Stimulated activated CD8-positive, alpha-beta memory T cell treated with anti-CD3 and anti-CD28 coated beads, Interleukin-4, amount 100 ng/mL, for 24 hours (primary cell): ENCODE measurements at regions not wholly inside any gene's neighbourhood (a gene's known extent, or its start where the extent isn't known, plus 50 kb on each side); places are given as distances from the start of the nearest gene placed in this dataset.

Source experiments
- DNase-seq: peaks from one replicate; pipeline ENCODE4 v3.0.0-alpha.2; 2020; ENCODE audit warnings: low read depth

DNA sequence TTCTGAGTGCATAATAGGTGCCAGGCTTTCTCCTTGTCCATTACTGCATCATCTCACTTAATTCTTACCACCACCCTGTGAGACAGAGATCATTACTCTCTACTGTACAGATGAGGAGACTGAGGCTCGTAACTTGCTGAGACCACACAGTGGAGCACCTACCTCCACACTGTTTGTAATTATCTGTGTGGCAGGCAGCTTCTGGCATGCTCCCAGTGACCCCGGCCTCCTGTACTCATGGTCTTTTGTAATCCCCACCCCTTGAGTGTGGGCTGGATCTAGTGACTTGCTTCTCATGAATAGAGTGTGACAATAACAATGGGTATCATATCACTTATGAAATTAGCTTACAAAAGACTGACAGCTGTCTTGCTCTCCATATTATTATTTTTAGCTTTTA is 407.3 kb downstream of the MATN1 start:
- DNase-seq = no peak

DNA sequence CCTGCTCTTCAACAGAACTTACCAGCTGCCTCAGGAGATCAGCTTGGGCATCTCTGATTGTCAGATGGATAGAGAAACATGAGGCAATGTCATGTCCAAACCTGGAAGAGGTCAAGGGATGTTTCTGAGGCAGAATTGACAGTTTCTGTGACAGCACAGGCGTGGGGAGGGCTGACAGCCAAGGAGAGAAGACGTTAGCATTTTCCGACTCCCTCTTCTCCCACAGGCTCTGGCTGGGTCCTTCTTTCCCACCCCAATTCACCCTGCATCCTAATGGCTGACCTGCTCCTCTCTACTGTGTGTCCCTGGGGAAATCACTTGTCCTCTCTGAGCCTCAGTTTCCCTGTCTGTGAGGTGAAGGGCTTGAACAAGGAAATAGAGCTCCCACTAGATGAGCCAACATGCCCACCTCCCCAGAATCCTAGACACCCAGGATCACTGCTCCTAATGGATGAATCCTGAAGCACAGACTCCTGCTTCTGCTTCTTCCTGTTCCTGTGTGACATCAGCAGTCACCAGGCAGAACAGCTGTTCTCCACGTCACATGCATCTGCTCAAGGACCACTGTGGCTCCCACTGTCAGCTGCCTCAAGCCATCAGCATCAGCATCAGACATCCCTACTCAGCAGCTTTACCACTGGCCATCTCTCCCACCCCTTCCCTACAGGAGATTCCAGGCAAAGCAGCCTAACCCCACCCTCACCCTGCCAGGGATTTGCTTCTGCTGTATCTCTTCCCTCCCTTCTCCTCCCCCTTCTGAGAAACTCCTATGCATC is 408.0 kb downstream of the MATN1 start:
- DNase-seq = no peak

DNA sequence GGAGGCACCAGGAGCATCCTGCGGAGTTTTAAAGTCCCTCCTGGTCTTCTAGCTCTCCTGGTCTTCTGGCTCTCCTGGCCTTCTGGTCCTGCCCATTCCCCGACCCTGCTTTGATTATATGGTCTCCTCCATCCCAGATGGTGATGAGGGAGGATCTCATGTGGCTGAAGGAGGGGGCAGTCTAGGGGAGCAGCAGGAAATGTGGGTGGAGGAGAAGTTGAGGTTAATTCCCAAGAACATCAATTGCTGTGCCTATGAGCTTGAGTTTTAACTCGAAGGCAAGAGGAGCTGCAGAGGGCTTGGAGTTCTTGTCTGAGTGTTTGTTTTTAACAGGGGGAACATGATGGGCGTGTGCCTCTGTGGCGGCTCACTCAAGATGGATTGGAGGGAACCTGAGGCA is 408.8 kb downstream of the MATN1 start:
- DNase-seq = no peak

DNA sequence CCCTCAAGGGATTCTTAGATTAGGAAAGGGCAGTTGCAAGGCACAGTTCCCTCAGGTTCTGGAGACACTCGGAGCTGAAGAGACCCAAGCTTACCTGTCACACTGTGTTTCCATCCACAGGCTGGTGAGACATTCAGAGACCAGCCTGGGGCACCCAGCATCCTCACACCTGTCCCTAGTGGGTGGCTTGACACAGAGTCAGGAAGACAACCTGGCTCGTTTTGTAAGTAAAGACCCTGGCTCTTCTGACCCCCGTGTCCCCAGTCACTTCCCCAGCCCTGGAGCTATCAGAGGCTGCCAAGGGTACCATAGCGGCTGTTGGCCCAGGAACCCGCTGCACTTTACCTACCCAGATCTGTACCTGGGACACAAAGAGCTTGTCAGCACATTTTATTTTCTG is 409.8 kb downstream of the MATN1 start:
- DNase-seq = no peak

DNA sequence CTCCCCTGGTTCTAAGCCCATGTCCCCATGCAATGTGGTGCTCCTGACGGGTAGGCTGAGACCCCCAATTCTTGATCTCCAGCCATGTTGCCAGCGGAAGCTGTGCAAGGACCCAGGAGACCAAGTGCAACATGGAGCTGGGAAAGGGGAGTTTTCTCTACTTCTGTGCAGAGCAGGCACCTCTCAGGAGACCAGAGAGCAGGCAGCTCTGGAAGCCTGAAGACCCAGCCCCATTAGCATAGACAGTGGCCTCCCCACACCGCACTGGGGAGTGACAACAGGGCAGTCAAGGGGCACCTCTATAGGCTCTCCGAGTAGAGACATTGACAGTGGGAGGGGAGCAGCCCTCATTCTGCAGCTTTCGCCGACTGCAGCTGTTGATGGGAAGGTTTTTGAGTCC is 410.2 kb downstream of the MATN1 start:
- no peak for DNase-seq

DNA sequence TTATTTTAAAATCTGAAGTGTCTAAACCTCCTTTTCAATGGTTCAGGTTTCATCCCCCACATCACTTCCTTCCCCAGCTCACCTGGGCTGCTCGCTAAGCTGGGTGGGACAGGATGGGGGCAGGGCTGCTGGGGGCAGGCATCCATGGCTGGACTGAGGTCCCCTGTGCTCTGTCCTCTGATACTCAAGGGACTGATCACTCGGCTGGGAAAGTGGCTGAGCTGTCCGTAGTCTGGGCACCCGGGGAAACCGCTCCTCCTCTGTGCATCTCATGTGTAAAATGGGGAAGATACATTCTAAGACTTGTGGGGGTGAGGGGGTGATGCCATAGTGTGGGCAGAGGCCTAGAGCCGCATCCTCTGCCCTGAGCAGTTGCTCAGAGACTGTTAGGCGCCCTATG is 411.2 kb downstream of the MATN1 start:
- no peak for DNase-seq

DNA sequence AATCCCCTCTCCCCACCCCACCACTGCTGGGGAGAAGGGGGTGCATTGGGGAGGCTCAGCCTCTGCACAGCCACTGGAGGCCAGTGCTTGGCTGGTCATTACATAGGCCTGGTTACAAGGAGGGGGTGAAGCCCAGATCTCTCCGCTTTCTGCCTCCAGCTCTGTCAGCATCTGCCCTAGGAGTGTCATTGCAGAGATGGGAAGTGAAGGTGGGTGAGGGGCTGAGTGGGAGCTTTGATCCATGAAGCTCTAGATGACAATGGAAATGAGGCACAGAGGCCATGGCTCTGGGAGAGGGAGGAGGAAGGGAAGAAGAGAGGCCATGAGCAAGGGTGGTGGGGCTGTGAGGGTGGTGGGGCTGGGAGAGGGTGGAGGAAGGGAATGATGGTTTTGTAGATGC is 411.6 kb downstream of the MATN1 start:
- no peak for DNase-seq

DNA sequence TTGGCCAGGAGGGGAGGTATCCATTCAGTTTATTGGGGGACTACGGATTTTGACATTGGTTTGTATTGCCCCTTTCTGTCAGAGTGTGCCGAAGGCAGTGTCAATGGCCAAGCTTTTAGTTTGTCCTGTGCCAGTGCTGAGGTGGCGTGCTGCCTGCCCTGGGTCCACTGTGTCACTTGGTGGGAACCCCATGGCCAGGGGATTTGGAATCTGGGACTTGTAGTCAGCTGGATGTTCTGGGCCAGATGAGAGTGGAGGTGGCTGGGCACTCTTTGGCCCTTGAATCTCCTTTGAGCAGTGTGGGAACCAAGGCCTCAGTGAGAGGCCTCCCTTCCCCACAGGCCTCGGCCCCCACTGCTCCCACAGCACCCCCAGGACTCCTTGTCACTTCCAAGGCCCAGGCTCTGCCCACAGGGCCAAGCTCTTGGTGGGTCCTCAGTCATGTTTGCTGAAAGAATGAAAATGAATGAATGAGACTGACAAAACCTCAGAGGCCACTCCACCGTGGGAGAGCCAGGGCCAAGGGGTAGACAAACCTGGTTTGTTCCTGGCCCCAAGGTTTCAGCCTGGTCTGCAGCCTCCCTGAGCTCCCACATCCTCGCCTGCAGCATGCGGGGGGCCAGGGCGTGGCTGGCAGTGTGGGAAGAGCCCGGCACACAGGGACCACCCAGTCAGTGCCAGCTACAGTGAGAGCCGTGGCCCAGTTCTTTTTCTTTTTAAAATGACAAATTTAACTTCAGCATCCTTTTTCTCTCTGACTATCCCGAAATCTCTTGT is 412.2 kb downstream of the MATN1 start:
- no peak for DNase-seq

DNA sequence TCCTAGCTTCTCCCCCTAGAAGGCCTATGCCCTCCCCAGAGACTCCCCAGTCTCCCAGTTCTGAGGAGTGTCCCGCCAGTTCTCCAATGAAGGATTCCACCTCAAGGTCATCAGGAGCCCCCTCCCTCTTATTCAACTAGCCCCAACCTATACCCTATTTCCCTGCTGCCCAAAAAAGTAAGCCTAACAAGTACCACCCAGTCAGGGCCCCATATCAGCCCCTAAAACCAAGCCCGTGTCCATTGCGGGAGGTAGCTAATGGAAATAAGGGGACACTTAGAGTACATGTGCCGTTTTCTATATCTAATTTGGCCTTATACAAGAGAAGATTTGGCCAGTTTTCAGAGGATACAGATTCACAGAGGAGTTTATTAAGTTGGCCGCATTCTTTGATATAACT is 416.2 kb downstream of the MATN1 start:
- DNase-seq = no peak

DNA sequence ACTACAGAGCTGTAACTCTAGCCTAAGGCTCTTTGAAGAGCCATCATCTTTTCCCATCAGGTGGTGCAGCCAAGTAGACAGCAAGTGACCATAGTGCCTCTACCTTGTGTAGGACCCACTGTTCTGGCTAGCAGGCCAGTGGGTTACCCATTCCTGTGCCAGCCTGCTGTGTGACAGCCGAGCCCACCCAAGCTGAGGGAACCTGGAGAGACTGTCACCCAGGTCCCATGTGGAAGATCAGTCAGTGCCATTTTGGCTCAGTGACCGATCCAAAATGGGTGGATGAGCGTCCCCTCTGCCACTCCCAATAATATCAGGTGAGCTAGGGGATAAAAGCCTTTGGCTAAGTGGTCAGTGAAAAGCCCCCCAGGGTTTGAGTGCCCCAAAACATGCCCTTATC is 417.9 kb downstream of the MATN1 start:
- DNase-seq = no peak

DNA sequence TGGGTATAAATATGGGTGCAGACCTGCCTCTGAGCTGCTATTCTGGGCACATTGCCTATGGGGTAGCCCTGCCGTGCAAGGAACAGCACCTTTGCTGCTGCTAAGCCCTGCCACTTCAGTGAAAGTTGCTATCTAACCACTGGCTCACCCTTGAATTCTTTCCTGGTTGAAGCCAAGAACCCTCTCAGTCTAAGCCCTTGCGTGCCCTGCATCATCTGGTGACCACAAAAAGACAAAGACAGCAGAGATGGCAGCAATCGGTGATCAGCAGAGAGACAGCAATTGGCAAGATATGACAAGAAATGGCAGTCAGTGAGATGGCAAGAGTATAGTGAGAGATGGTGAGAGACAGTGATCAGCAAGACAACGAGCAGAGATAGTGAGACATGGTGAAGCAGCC is 418.3 kb downstream of the MATN1 start:
- no peak for DNase-seq

DNA sequence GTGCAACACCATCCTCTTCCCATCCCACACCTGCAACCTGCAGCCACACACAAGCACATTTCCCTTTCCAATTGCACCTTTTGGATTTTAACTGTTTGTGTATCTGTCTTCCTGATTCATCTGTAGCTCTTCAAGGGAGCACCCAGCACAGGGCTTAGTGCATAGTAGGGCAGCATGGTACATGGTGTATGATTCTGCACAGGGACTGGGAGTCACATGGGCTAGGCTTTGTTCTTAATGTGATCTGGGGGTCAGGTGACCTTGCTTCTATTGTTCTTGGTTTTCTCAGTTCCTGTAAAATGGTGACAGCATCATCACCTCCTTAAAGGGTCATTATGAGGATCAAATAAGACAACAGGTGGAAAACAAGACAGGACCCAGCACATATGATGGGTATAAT is 419.3 kb downstream of the MATN1 start:
- no peak for DNase-seq

DNA sequence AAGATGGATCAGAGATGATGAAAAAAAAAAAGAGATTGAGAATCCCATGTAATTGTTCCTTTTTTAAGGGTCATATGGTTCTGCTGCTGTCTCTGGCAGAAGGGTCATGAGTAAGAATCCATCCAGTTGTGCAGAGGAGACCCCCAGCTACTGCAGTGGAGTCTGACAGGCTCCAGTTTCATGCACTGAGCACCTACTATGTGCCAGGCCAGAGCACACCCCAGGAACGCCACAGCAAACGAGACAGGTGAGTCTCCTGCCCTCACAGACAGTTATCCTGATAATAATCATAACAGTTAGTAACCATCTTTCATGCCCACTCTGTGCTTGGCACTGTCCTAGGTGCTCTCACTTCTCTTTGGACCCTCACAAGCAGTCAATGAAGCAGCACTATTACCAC is 420.0 kb downstream of the MATN1 start:
- DNase-seq = no peak

DNA sequence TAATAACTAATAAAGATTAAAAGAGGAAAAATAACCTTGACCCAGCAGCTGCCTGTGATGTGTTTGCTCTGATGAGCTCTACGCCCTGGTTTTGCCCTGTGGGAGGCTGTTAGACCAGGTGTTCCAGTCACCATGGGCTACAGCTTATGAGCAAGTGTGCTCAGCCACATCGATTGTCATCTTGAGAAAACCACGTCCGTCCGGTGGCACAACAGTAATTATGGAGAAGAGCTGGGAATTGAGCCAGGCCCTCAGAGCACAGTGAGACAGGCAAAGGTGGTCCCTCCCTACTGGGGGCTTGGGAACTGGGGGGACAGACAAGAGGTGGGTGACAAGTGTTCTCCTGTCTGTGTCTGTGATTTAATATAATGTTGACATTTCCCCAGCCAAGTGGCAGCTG is 420.5 kb downstream of the MATN1 start:
- DNase-seq = no peak

DNA sequence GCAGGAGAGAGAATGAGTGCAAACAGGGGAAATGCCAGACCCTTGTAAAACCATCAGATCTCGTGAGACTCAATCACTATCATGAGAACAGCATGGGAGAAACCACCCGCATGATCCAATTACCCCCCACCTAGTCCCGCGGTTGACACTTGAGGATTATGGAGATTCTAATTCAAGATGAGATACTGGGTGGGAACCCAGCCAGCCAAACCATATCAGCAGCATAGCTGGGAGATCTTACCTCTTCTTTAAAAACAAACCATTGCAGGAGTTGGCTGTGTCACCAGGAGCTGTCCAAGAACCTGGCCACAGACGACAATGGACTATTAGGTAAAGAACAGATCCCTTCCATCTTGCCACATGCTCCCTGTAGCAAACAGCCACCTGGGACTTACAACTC is 422.7 kb downstream of the MATN1 start:
- no peak for DNase-seq

DNA sequence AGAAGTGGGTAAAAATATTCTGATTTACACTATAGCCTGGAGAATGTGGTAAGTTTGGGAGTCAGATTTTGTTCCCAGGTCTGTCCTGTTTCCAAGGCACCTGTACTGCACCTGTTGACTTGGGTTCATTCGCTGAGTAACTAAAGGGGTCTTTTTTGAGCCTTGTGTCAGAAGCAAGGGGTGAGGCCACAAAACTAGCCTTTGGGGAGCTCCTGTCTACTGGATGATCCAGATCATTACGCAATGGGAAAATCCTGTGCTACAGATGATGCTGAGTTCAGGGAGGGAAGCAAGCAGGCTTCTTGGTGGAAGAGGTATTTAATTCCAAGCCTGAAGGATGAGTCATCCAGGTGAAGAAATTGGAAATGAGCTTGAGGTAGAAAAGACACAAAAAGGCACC is 424.0 kb downstream of the MATN1 start:
- DNase-seq = no peak

DNA sequence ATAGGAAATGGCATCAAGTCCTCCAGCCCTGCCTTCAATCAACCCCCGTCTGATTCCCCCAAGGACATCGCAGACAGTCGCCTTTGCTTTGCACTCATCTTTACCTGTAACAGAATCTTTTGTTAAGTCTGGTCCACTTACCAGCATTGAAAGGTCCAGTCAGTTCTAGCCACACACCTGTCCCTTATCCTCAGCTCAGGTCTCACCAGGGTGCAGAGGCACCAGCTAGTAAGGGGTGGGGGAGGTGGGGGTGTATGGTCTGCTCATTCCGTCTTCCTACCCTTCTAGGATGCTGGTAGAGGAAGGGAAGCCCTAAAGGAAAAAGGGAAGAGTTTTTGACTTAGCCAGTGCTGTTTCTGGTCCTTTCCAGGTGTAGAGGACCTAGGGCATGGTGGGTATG is 427.7 kb downstream of the MATN1 start:
- DNase-seq = no peak

DNA sequence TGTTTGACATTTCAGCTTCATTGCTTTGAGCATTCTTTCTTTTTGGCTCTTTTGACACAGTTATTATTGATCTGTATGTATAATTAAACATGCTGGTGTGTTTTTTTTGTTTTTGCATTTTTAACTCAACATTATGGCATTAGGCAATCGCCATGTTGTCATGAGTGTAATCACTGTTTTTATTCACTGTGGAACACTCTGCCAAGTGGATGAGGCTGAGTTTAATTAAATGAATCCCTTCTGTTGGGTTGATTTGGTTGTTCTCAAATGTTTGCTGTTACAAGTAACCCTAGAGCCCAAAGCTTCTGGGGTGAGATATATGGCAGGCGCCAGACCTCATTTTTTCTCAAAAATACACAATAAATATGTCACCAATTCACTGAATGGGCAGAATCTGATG is 428.1 kb downstream of the MATN1 start:
- DNase-seq = no peak

DNA sequence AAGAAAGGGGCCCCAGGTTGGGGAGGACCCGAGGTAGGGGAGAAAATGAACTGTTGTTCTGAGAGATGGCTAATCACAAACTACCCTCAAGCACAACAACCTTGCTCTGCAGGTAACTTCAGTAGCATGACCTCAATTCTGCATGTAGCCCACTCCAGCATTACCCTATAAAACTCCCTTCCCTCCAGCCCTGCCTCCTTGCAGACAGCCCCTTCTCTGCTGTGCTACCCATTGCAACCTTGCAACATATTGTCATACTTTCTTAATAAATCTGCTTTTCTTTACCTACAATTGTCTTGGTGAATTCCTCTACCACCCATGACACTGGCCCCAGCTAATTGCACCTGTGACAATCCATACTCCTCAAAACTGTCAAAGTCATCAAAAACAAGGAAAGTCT is 428.9 kb downstream of the MATN1 start:
- no peak for DNase-seq

DNA sequence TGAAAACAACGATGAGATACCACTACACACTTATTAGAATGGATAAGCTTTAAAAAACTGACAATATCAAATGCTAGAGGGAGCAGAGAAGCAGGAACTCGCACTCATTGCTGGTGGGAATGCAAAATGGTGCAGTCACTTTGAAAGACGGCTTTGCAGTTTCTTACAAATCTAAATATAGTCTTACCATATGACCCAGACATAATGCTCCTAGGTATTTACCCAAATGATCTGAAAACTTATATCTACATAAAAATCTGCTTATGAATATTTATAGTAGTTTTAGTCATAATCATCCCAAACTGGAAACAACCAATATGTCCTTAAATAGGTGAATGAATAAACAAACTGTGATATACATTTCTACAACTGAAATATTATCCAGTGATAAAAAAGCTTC is 430.9 kb downstream of the MATN1 start:
- no peak for DNase-seq

DNA sequence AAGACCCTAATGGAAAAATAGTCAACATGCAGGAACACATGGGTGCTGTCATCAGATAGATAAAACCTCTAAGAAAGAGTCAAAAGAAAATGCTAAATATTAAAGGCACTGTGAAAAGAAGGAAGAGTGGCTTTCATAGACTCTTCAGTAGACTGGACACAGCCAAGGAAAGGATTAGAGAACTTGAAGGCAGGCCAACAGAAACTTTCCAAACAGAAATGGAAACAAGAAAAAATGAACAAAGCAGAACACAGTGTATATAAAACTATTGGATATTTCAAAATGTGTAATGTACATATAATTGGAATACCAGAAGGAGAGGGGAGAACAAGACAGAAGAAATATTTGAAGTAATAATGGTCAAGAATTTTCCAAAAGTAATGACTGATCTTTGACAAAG is 431.9 kb downstream of the MATN1 start:
- DNase-seq = no peak

DNA sequence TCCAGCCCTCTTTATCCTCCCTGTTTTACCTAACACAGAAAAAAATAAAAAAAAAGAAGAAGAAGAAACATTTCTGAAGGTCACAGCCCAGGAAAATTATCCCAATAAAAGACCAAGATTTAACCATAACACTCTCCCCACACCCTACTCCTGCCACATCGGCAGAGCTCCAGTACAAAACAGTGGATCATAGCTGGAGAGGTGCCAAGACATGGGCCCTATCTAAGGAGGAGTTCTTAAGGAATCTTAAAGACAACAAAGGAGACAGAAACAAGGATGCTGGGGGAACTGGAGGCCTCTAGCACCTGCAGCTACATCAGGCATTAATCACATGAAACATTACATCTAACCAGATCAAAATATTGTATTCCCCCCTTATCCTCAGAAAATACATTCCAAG is 432.8 kb downstream of the MATN1 start:
- DNase-seq = no peak

DNA sequence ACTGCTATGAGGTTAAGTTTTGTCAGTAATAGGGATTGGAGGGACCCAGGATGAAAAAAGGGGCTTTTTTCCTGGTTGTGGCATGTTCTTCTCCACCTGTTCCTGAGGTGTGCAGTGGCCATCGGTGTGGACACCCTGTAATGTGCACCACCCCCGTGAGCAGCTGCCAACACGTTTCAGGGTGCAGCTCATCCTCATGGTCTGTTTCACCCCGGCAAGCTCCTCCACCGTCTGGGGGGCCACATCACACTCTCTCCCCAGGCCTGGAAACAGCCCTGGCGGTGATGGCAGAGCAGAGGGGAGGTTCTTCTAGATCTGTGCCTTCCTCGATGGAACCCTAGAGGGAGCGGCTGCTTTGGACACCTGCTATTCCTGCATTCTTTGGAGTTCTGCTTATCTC is 435.4 kb downstream of the MATN1 start:
- no peak for DNase-seq
